ENCODE measurements at regions not wholly inside any gene's neighbourhood (a gene's known extent, or its start where the extent isn't known, plus 50 kb on each side); places are given as distances from the start of the nearest gene placed in this dataset.

DNA sequence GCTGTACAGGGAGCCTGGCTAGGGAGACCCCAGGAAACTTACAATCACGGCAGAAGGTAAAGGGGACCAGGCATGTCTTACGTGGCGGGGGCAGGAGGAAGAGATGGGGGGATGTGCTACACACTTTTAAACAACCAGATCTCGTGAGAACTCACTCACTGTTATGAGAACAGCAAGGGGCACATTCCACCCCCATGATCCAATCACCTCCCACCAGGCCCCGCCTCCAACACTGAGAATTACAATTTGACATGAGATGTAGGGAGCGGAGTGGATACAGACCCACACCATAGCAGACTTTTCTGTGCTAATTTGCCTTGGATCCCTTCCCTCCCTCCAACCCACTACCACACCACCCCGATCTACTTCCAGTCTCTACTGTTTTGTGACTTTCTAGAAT lies 106.7 kb upstream of the PEG3 start:
- 58 to 63% methylated on average over 2 of the region's 7 CpGs for WGBS, 2 experiments (ENCODE audit: insufficient coverage in 2 of 2)
- Histone ChIP-seq H3K36me3 (ENCODE audit: control insufficient read depth, insufficient read depth, low read length) (no peaks in the 10 kb centered on the region), H3K4me3 (ENCODE audit: extremely low read depth, insufficient read depth, low read length, poor library complexity, severe bottlenecking) (no peak overlapping the region), H3K4me1 (ENCODE audit: control insufficient read depth, insufficient read depth, low read length, poor library complexity, severe bottlenecking) (no peaks in the 10 kb centered on the region), H3K9me3 (ENCODE audit: control insufficient read depth, low read length) (peaks cover 50% of the 10 kb centered on the region), H3K27ac (ENCODE audit: low read depth, low read length, severe bottlenecking) (no peak overlapping the region)

DNA sequence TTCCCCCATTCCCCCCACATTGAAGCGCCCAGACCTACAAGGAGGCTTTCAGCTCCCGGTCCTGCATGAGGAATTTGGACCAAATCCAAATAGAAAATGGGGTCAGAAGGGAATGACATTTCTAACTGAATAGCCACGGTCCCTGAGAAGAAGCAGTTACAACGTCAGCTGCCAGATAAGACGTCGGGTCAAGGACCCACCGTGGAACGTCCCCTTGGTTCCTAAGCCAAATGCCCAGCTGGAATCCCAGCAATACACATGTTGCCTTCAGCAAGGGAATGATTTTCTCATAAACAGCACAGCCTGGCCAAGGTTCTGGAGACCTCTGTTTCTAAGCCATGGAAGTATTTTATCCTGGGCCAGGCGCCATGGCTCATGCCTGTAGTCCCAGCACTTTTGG lies 109.1 kb upstream of the PEG3 start:
- peaks cover 54% of the 10 kb centered on the region for H3K9me3 ChIP-seq (ENCODE audit: control insufficient read depth, low read length)
- no peaks in the 10 kb centered on the region for H3K4me1 ChIP-seq (ENCODE audit: control insufficient read depth, insufficient read depth, low read length, poor library complexity, severe bottlenecking)
- no peaks in the 10 kb centered on the region for H3K36me3 ChIP-seq (ENCODE audit: control insufficient read depth, insufficient read depth, low read length)
- H3K4me3 ChIP-seq (ENCODE audit: extremely low read depth, insufficient read depth, low read length, poor library complexity, severe bottlenecking), result no peak overlapping the region
- 72 to 87% methylated on average over 7 to 8 of the region's 9 CpGs for WGBS, 2 experiments (ENCODE audit: insufficient coverage in 2 of 2)
- H3K27ac ChIP-seq (ENCODE audit: low read depth, low read length, severe bottlenecking), result no peak overlapping the region

- H3K4me1 ChIP-seq (ENCODE audit: control insufficient read depth, insufficient read depth, low read length, poor library complexity, severe bottlenecking), result no peaks in the 10 kb centered on the region
- no peaks in the 10 kb centered on the region for H3K36me3 ChIP-seq (ENCODE audit: control insufficient read depth, insufficient read depth, low read length)
- peaks cover 63% of the 10 kb centered on the region for H3K9me3 ChIP-seq (ENCODE audit: control insufficient read depth, low read length)
- H3K27ac ChIP-seq (ENCODE audit: low read depth, low read length, severe bottlenecking), result no peak overlapping the region
- WGBS, 2 experiments (ENCODE audit: insufficient coverage in 2 of 2), result 94 to 97% methylated on average over 5 to 6 of the region's 10 CpGs
- no peak overlapping the region for H3K4me3 ChIP-seq (ENCODE audit: extremely low read depth, insufficient read depth, low read length, poor library complexity, severe bottlenecking)
Measured at GRCh38 chr19:56951672-56952071, 111.1 kb upstream of the PEG3 start.

- Histone ChIP-seq H3K4me1 (ENCODE audit: control insufficient read depth, insufficient read depth, low read length, poor library complexity, severe bottlenecking) (no peaks in the 10 kb centered on the region), H3K9me3 (ENCODE audit: control insufficient read depth, low read length) (peaks cover 63% of the 10 kb centered on the region), H3K4me3 (ENCODE audit: extremely low read depth, insufficient read depth, low read length, poor library complexity, severe bottlenecking) (no peak overlapping the region), H3K27ac (ENCODE audit: low read depth, low read length, severe bottlenecking) (no peak overlapping the region), H3K36me3 (ENCODE audit: control insufficient read depth, insufficient read depth, low read length) (no peaks in the 10 kb centered on the region)
- no CpG with 5 or more reads among the region's 5 CpGs for WGBS, 2 experiments (ENCODE audit: insufficient coverage in 2 of 2)
Measured at GRCh38 chr19:56953470-56953869, 112.9 kb upstream of the PEG3 start.

- 66 to 77% methylated on average over 13 of the region's 15 CpGs for WGBS, 2 experiments (ENCODE audit: insufficient coverage in 2 of 2)
- H3K9me3 ChIP-seq (ENCODE audit: control insufficient read depth, low read length), result peaks cover 68% of the 10 kb centered on the region
- H3K4me1 ChIP-seq (ENCODE audit: control insufficient read depth, insufficient read depth, low read length, poor library complexity, severe bottlenecking), result no peaks in the 10 kb centered on the region
- H3K27ac ChIP-seq (ENCODE audit: low read depth, low read length, severe bottlenecking), result no peak overlapping the region
- no peak overlapping the region for H3K4me3 ChIP-seq (ENCODE audit: extremely low read depth, insufficient read depth, low read length, poor library complexity, severe bottlenecking)
- no peaks in the 10 kb centered on the region for H3K36me3 ChIP-seq (ENCODE audit: control insufficient read depth, insufficient read depth, low read length)
Measured at GRCh38 chr19:56955637-56956216, 115.2 kb upstream of the PEG3 start.

DNA sequence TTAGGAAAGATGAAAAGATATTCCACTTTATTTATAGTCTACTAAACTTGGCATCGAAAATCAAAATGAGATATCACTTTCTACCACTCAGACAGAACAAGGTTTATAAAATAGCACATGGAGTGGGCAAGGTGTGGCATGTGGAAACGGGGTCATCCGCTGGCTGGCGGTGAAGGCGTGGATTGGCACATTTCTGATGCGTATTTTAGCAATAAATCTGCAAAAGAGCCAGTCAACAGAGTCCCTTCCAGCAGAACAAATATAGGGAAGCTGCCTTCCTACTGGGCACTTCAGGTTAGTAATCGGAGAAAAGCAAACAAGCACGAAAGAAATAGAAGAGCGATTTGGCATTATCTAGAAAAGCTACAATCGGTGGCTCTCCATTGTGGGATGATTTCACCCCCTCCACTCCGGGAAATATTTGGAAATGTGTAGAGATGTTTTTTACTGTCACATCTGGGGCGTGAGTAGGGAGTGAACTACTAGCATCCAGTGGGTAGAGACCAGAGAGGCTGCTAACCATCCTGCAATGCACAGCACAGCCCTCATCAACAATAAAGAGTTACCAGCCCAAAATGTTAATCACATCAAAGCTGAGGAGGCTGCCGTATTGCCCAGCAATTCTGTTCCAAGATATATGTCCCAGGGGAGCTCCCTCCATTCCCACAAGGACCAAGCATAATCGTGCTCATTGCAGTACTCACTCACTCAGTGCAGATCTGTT lies 116.1 kb upstream of the PEG3 start:
- Histone ChIP-seq H3K4me1 (ENCODE audit: control insufficient read depth, insufficient read depth, low read length, poor library complexity, severe bottlenecking) (no peaks in the 10 kb centered on the region), H3K36me3 (ENCODE audit: control insufficient read depth, insufficient read depth, low read length) (no peaks in the 10 kb centered on the region), H3K4me3 (ENCODE audit: extremely low read depth, insufficient read depth, low read length, poor library complexity, severe bottlenecking) (no peak overlapping the region), H3K9me3 (ENCODE audit: control insufficient read depth, low read length) (peaks cover 66% of the 10 kb centered on the region), H3K27ac (ENCODE audit: low read depth, low read length, severe bottlenecking) (no peak overlapping the region)
- 75 to 83% methylated on average over 9 to 10 of the region's 14 CpGs for WGBS, 2 experiments (ENCODE audit: insufficient coverage in 2 of 2)

DNA sequence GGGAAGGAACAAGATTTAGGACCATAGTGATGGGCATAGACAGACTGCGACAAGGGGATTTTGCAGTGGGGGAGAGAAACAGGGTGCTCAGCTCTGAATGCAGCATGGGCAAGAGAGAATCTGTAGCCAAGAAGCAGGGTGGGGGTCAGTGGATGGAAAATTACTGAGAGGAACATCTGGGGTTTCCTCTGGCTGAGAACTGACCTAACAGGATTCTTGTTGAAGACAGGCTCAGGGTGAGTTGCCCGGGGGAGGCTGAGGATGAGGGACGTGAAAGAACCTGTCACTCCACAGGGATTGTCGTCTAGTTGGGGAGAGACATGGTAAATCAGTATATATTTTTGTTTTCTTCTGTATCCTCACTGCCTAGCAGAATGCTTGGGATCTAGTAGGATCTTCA lies 118.7 kb upstream of the PEG3 start:
- Histone ChIP-seq H3K4me1 (ENCODE audit: control insufficient read depth, insufficient read depth, low read length, poor library complexity, severe bottlenecking) (no peaks in the 10 kb centered on the region), H3K27ac (ENCODE audit: low read depth, low read length, severe bottlenecking) (no peak overlapping the region), H3K36me3 (ENCODE audit: control insufficient read depth, insufficient read depth, low read length) (no peaks in the 10 kb centered on the region), H3K9me3 (ENCODE audit: control insufficient read depth, low read length) (peaks cover 70% of the 10 kb centered on the region), H3K4me3 (ENCODE audit: extremely low read depth, insufficient read depth, low read length, poor library complexity, severe bottlenecking) (no peak overlapping the region)
- WGBS, 2 experiments (ENCODE audit: insufficient coverage in 2 of 2), result 90 to 93% methylated on average over 1 to 3 of the region's 4 CpGs

- no peaks in the 10 kb centered on the region for H3K4me1 ChIP-seq (ENCODE audit: control insufficient read depth, insufficient read depth, low read length, poor library complexity, severe bottlenecking)
- no peak overlapping the region for H3K27ac ChIP-seq (ENCODE audit: low read depth, low read length, severe bottlenecking)
- H3K4me3 ChIP-seq (ENCODE audit: extremely low read depth, insufficient read depth, low read length, poor library complexity, severe bottlenecking), result no peak overlapping the region
- peaks cover 64% of the 10 kb centered on the region for H3K9me3 ChIP-seq (ENCODE audit: control insufficient read depth, low read length)
- 55 to 70% methylated on average over 5 to 7 of the region's 7 CpGs for WGBS, 2 experiments (ENCODE audit: insufficient coverage in 2 of 2)
- no peaks in the 10 kb centered on the region for H3K36me3 ChIP-seq (ENCODE audit: control insufficient read depth, insufficient read depth, low read length)
Measured at GRCh38 chr19:56960959-56961543, 120.5 kb upstream of the PEG3 start.

- no peak overlapping the region for H3K27ac ChIP-seq (ENCODE audit: low read depth, low read length, severe bottlenecking)
- no peaks in the 10 kb centered on the region for H3K36me3 ChIP-seq (ENCODE audit: control insufficient read depth, insufficient read depth, low read length)
- WGBS, 2 experiments (ENCODE audit: insufficient coverage in 2 of 2), result 74 to 84% methylated on average over 3 to 8 of the region's 8 CpGs
- H3K4me3 ChIP-seq (ENCODE audit: extremely low read depth, insufficient read depth, low read length, poor library complexity, severe bottlenecking), result no peak overlapping the region
- H3K9me3 ChIP-seq (ENCODE audit: control insufficient read depth, low read length), result peaks cover 61% of the 10 kb centered on the region
- no peaks in the 10 kb centered on the region for H3K4me1 ChIP-seq (ENCODE audit: control insufficient read depth, insufficient read depth, low read length, poor library complexity, severe bottlenecking)
Measured at GRCh38 chr19:56964410-56964920, 123.9 kb upstream of the PEG3 start.

GRCh38 chr19:56966225-56966696 lies 125.7 kb upstream of the PEG3 start:
- no peak overlapping the region for H3K4me3 ChIP-seq (ENCODE audit: extremely low read depth, insufficient read depth, low read length, poor library complexity, severe bottlenecking)
- H3K9me3 ChIP-seq (ENCODE audit: control insufficient read depth, low read length), result peaks cover 64% of the 10 kb centered on the region
- no peaks in the 10 kb centered on the region for H3K36me3 ChIP-seq (ENCODE audit: control insufficient read depth, insufficient read depth, low read length)
- 75 to 78% methylated on average over 17 of the region's 17 CpGs for WGBS, 2 experiments (ENCODE audit: insufficient coverage in 2 of 2)
- no peaks in the 10 kb centered on the region for H3K4me1 ChIP-seq (ENCODE audit: control insufficient read depth, insufficient read depth, low read length, poor library complexity, severe bottlenecking)
- H3K27ac ChIP-seq (ENCODE audit: low read depth, low read length, severe bottlenecking), result no peak overlapping the region
